Adrenal gland (tissue), 9 donors: ENCODE measurements at regions not wholly inside any gene's neighbourhood (a gene's known extent, or its start where the extent isn't known, plus 50 kb on each side); places are given as distances from the start of the nearest gene placed in this dataset.

Experiments
- DNase-seq, 7 donors: peaks; one replicate each; pipeline ENCODE4 v3.0.0-alpha.2; 2019 to 2020
- H3K27ac ChIP-seq, 5 donors: fragments of 200-600 bp; sonication (generic) in 4 of 5; 1 replicate in 3 of 5; 2 replicates in 2 of 5; pipeline versions ENCODE4 v1.5.1 to v1.8.0; 2016 to 2020; ENCODE audit warnings: mild to moderate bottlenecking in 1 of 5
- H3K27me3 ChIP-seq: fragments of 200-600 bp; 2 replicates; pipeline ENCODE4 v1.8.0; 2021
- H3K36me3 ChIP-seq, 2 donors: fragments of 200-600 bp; replicated peaks in 1 of 2; 1 replicate in 1 of 2; 2 replicates in 1 of 2; pipeline versions ENCODE4 v1.5.1 to v1.8.0; 2018 to 2022
- H3K4me1 ChIP-seq, 2 donors: fragments of 200-600 bp; replicated peaks in 1 of 2; 1 replicate in 1 of 2; 2 replicates in 1 of 2; pipeline versions ENCODE4 v1.5.1 to v1.8.0; 2018 to 2021
- H3K4me3 ChIP-seq, 4 donors: fragments of 200-600 bp; sonication (generic) in 3 of 4; one replicate each; pipeline ENCODE4 v1.5.1; 2016 to 2018
- H3K9me3 ChIP-seq, 3 donors: fragments of 200-600 bp; sonication (generic) in 1 of 3; replicated peaks in 1 of 3; 1 replicate in 2 of 3; 2 replicates in 1 of 3; pipeline versions ENCODE4 v1.5.1 to v1.8.0; 2016 to 2021
- CTCF ChIP-seq, 6 experiments: fragments of 450-650 bp in 4 of 6; fragments of 200-600 bp in 2 of 6; sonication (generic) in 1 of 6; IDR thresholded peaks; 1 replicate in 5 of 6; 2 replicates in 1 of 6; pipeline versions ENCODE4 v1.5.1 to v1.8.0; 2016 to 2021; ENCODE audit warnings: antibody characterized with exemption in 6 of 6, mild to moderate bottlenecking in 2 of 6, moderate library complexity in 1 of 6
- POLR2A ChIP-seq, 2 donors: fragments of 450-650 bp; IDR thresholded peaks; one replicate each; pipeline ENCODE4 v1.6.1; 2017; ENCODE audit warnings: antibody characterized with exemption in 2 of 2, mild to moderate bottlenecking in 2 of 2, moderate library complexity in 1 of 2
- WGBS, 4 donors: extraction: QIAGEN DNeasy Blood & Tissue Kit in 2 of 4; methylation state at CpG; one replicate each; pipeline versions ENCODE4 v1.1.5 to v1.1.7; 2013 to 2017; 5-methylcytosine and 5-hydroxymethylcytosine counted together
- intact Hi-C, 2 donors: fragments of 100-400 bp; cut with DNase I; formaldehyde crosslinking; loops; one replicate each; pipeline versions ENCODE4 v1.14.1 to v1.15.0; 2022 to 2023
- donor health status: healthy with polysubstance abuse.
- donor health status: Bipolar disorder and iron deficiency.
- donor health status: DM: yes; HTN: yes; CAD: no.
- donor health status: DM: no; HTN: no; CAD: no.
- donor health status: DM: no; HTN: no; CAD: no.

- no peak overlapping the region for H3K27ac ChIP-seq
- intact Hi-C loops = no loop called here
- no peak overlapping the region for H3K4me3 ChIP-seq
- no peaks in the 10 kb centered on the region for H3K27me3 ChIP-seq
- no peak for DNase-seq
- no peaks in the 10 kb centered on the region for H3K9me3 ChIP-seq
- WGBS, 4 donors = 83 to 94% (median 90%) methylated on average over 8 of the region's 8 CpGs
- TF ChIP-seq POLR2A (IDR thresholded peaks at IDR 0.05) (no peak), CTCF (IDR thresholded peaks at IDR 0.05) (no peak)
- H3K4me1 ChIP-seq = no peaks in the 10 kb centered on the region
- no peaks in the 10 kb centered on the region for H3K36me3 ChIP-seq
These were observed 183.1 kb upstream of the PSMD7 start for GRCh38 chr16:74113545-74113944.

GRCh38 chr16:74111456-74111982, 185.1 kb upstream of the PSMD7 start:
- no peak for DNase-seq
- H3K27me3 ChIP-seq = no peaks in the 10 kb centered on the region
- no peaks in the 10 kb centered on the region for H3K36me3 ChIP-seq
- intact Hi-C loops = no loop called here
- WGBS, 4 donors = 88 to 93% (median 90%) methylated on average over 2 of the region's 2 CpGs
- H3K9me3 ChIP-seq = no peaks in the 10 kb centered on the region
- no peak for TF ChIP-seq POLR2A (IDR thresholded peaks at IDR 0.05)
- H3K4me3 ChIP-seq = no peak overlapping the region
- H3K27ac ChIP-seq = no peak overlapping the region
- no peaks in the 10 kb centered on the region for H3K4me1 ChIP-seq

GRCh38 chr16:74107795-74108610, 188.6 kb upstream of the PSMD7 start:
- no peaks in the 10 kb centered on the region for H3K27me3 ChIP-seq
- no peak overlapping the region for H3K27ac ChIP-seq
- no peaks in the 10 kb centered on the region for H3K9me3 ChIP-seq
- H3K36me3 ChIP-seq = no peaks in the 10 kb centered on the region
- TF ChIP-seq POLR2A (IDR thresholded peaks at IDR 0.05) (no peak), CTCF (IDR thresholded peaks at IDR 0.05) (peak in 3 of 6 experiments; percentile 5 to 42 (median 21))
- WGBS, 4 donors = 67 to 74% (median 70%) methylated on average over 18 of the region's 18 CpGs
- no peaks in the 10 kb centered on the region for H3K4me1 ChIP-seq
- DNase-seq = peak in 5 of 7 donors; percentile 13 to 27 (median 20)
- H3K4me3 ChIP-seq = no peak overlapping the region
- intact Hi-C loops = no loop called here

GRCh38 chr16:74104022-74104421, 192.6 kb upstream of the PSMD7 start:
- 31 to 56% (median 35%) methylated on average over 2 of the region's 2 CpGs for WGBS, 4 donors
- TF ChIP-seq POLR2A (IDR thresholded peaks at IDR 0.05) (no peak), CTCF (IDR thresholded peaks at IDR 0.05) (no peak)
- Histone ChIP-seq H3K4me3 (no peak overlapping the region), H3K27me3 (no peaks in the 10 kb centered on the region), H3K4me1 (no peaks in the 10 kb centered on the region), H3K9me3 (no peaks in the 10 kb centered on the region), H3K27ac (no peak overlapping the region), H3K36me3 (no peaks in the 10 kb centered on the region)
- intact Hi-C loops = no loop called here
- no peak for DNase-seq
